ENCODE measurements at regions not wholly inside any gene's neighbourhood (a gene's known extent, or its start where the extent isn't known, plus 50 kb on each side); places are given as distances from the start of the nearest gene placed in this dataset.
"Not testable (repeated sequence)": the region's sequence is repeated elsewhere in the genome, so short reads cannot be mapped to it uniquely, and the experiment has no call there.

DNA sequence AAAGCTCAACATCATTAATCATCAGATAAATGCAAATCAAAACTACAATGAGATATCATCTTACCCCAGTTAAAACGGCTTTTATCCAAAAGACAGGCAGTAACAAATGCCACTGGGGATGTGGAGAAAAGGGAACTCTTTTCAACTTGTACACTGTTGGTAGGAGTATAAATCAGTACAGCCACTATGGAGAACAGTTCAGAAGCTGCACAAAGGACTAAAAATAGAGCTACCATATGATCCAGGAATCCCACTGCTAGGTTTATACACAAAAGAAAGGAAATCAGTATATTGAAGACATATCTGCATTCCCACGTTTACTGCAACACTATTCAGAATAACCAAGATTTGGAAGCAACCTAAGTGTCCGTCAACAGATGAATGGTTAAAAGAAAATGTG lies 69.3 kb upstream of the PDHA2 start:
- TF ChIP-seq JUN, ATF1, PRRX2, MAX, MLX, GABPB1 (CRISPR knock-in tag; IDR thresholded peaks at IDR 0.05): not testable (repeated sequence)
- TF ChIP-seq, protein P1, sequence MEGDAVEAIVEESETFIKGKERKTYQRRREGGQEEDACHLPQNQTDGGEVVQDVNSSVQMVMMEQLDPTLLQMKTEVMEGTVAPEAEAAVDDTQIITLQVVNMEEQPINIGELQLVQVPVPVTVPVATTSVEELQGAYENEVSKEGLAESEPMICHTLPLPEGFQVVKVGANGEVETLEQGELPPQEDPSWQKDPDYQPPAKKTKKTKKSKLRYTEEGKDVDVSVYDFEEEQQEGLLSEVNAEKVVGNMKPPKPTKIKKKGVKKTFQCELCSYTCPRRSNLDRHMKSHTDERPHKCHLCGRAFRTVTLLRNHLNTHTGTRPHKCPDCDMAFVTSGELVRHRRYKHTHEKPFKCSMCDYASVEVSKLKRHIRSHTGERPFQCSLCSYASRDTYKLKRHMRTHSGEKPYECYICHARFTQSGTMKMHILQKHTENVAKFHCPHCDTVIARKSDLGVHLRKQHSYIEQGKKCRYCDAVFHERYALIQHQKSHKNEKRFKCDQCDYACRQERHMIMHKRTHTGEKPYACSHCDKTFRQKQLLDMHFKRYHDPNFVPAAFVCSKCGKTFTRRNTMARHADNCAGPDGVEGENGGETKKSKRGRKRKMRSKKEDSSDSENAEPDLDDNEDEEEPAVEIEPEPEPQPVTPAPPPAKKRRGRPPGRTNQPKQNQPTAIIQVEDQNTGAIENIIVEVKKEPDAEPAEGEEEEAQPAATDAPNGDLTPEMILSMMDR (IDR thresholded peaks at IDR 0.05) = not testable (repeated sequence)
- TF ChIP-seq, protein P2, sequence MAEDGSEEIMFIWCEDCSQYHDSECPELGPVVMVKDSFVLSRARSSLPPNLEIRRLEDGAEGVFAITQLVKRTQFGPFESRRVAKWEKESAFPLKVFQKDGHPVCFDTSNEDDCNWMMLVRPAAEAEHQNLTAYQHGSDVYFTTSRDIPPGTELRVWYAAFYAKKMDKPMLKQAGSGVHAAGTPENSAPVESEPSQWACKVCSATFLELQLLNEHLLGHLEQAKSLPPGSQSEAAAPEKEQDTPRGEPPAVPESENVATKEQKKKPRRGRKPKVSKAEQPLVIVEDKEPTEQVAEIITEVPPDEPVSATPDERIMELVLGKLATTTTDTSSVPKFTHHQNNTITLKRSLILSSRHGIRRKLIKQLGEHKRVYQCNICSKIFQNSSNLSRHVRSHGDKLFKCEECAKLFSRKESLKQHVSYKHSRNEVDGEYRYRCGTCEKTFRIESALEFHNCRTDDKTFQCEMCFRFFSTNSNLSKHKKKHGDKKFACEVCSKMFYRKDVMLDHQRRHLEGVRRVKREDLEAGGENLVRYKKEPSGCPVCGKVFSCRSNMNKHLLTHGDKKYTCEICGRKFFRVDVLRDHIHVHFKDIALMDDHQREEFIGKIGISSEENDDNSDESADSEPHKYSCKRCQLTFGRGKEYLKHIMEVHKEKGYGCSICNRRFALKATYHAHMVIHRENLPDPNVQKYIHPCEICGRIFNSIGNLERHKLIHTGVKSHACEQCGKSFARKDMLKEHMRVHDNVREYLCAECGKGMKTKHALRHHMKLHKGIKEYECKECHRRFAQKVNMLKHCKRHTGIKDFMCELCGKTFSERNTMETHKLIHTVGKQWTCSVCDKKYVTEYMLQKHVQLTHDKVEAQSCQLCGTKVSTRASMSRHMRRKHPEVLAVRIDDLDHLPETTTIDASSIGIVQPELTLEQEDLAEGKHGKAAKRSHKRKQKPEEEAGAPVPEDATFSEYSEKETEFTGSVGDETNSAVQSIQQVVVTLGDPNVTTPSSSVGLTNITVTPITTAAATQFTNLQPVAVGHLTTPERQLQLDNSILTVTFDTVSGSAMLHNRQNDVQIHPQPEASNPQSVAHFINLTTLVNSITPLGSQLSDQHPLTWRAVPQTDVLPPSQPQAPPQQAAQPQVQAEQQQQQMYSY (CRISPR knock-in tag; IDR thresholded peaks at IDR 0.05) = not testable (repeated sequence)

Data from WTC11 (cell line).